NCI-H2029 (cell line): ENCODE measurements at regions not wholly inside any gene's neighbourhood (a gene's known extent, or its start where the extent isn't known, plus 50 kb on each side); places are given as distances from the start of the nearest gene placed in this dataset.
"Not testable (repeated sequence)": the region's sequence is repeated elsewhere in the genome, so short reads cannot be mapped to it uniquely, and the experiment has no call there.

Source experiments
- DNase-seq: peaks from one replicate; lab custom pipeline; 2025; lab: John Stamatoyannopoulos, UW

DNA sequence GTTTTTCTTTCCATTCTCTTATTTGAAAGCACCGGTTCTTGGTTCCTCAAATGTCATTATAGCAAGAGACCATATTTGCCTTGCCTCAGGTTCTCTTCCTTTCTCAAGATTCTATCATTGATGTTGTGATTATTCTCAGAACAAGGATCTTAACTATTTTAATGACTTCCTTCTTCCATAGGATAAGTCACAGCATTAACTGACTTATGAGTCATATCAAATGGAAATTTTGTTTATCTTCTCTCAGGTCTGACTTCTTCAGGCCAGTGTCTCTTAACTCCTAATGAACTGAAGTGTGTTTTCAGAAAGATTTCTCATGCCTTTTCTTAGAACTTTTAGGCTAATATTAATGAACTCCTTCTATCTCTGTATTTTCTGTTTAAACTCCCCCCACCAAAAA, 794.6 kb upstream of the LRRN3 start:
- DNase-seq = no peak

DNA sequence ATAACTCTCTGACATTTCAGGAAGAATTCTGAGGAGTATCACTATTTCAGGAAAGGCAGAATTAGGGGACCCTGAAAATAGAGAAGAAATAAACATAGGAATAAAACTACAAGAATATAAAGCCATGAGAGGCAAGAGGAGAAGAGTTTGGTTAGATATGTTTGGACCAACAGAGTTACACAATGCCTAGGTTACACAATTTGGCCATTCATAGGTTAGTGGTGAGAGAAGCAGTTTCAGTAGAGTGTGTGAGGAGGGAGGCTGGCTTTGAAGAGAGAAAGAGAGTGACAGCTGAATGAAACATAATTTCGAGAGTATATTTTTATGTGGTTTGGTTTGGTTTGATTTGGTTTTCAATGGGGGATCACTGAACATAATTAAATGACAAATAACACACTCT, 783.2 kb upstream of the LRRN3 start:
- no peak for DNase-seq

DNA sequence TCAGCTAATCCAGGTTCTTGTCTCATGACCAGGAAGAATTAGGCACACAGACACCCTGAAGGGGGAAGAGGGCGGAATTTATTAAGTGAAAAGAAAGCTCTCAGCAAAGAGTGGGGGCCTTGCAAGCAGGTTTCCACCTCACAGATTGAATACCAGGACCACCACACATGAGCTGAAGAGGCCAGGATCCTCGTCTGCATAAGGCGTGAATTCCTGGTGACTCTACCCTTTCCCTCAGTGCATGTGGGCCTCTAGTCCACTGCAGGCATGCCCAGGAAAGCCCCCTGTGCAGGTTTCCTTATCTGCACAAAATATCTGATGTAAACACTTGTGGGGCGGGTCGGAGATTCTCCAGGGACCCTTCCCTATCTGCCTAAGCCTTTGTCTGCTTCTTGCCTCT, 782.1 kb upstream of the LRRN3 start:
- DNase-seq = no peak

DNA sequence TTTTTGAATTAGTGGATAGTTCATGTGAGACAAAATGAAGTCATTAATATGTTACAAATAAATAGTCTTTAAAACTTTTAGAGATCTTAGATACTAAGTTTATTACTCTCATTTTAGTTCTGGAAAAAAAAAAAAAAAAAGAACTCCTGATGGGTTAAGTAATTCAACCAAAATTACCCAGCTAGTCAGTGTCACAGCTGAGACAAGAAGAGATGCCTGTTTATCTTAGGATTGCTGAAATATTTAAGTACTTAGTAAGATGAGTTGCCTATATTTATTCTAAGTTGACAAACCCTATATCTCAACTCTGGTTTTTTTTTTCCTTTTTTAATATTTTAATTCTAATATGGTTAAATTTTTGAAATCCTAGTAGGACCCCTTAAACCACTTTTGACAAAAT, 781.0 kb upstream of the LRRN3 start:
- DNase-seq = no peak

DNA sequence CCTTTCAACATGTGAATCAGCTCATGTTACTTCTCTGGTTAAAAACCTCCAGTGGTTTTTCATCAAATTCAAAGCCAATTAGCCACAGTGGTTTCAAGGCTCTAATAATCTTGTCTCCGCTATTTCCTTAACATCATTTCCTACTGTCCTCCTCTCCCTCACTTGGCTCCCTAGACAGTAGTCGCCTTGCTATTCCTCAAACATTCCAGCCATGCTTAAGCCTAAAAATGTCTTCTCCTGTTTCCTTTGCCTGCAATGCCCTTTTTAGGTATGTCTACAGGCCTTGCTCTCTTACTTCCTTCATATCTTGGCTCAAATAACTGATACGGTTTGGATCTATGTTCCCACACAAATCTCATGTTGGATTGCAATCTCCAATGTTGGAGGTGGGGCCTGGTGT, 779.4 kb upstream of the LRRN3 start:
- no peak for DNase-seq

DNA sequence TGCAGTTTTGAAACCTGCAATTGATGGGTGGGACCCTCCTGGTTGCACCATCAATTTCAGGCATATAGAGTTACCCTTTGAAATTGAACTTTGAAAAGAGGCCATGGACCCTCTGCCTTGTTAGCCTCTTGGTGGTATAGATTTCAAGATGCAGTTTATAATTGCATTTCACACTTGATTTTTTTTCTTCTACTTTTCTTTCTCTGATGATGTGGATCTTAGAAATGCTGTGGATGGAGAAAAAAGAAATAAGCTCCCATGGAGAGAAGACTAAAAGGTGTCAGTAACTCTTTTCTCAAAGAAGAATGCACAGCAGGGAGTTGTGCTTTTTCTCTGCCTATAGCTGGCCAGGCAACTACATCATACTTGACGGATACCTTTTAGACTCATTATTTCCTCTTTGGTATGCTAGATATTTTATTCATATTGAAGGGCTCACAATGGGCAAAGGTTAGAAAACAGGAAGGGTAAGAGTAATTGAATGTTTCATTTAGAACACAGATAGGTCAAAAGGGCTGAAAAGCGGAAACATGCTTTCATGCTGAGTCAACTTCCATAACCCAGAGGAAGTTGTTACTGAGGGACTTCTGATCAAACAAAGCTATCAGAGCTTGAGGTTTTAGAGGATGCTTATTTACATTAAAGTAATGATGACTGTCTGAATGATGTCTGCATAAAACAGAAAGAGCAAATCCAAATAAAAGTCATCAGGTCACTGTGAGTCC, 773.2 kb upstream of the LRRN3 start:
- no peak for DNase-seq

DNA sequence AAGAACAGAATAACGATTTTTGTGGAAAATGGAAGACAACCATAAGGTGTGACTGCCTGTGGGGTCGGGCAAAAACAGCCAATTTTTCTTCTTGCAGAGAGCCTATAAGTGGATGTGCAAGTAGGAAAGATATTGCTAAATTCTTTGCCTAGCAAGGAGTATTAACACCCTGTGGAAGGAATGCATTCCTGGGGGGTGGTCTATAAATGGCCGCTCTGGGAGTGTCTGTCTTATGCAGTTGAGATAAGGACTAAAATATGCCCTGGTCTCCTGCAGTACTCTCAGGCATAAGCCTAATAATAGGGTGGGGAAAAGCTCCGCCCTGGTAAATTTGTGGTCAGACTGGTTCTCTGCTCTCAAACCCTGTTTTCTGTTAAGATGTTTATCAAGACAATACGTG, 770.6 kb upstream of the LRRN3 start:
- DNase-seq = not testable (repeated sequence)

DNA sequence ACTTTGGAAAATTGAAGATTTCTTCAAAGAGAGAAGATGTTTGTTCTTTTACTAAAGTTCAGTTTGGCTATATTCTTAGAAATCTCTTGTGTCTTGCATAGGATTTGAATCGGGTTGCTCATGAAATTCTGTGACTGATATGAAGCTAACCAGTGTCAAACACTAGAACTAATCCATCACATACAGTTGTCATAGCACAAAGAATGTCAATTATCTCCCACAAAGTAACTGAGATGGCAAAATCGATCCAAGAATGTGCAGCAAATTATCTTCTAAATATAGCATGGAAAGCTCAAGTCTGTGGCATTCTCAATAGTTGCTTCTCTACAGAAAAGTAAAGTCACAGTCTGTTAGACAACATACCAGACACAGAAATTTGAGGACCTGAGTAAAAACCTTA, 768.1 kb upstream of the LRRN3 start:
- no peak for DNase-seq

DNA sequence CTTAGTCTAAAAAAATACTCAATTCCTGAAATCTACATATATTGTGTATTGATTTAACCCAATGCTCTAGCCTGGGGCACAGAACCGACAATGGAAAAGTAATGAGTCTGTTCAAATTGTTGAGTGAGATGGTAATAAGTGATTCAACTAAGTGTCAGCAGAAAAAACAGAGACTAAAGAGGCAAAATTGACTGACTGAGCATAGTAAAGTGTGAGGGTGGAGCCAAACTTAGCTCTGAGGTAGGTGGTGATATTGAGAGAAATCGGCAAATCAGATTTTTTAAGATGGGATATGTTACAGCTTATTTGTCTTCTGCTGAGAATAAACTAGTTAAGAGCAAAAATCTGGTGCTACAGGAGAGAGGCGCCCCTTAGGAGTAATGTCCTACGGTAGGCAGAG, 764.0 kb upstream of the LRRN3 start:
- no peak for DNase-seq

DNA sequence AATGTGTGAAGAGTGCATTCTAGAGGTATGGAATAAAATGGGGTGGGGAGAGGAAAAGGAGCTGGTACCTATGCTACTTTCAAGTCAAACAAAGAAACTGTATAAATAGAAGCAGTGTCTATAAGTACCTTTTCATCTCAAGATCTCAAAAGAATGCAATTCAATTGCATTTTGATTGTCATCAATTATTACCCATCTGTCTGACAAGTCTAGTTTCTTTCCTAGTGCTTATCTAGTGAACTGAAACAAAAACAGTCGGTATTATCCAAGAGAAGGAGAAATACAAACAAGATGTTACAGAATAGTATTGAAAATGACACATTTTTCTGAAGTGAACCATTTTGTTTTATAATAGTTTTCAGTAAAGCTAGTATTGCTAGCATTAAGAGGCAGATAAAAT, 754.5 kb upstream of the LRRN3 start:
- no peak for DNase-seq

DNA sequence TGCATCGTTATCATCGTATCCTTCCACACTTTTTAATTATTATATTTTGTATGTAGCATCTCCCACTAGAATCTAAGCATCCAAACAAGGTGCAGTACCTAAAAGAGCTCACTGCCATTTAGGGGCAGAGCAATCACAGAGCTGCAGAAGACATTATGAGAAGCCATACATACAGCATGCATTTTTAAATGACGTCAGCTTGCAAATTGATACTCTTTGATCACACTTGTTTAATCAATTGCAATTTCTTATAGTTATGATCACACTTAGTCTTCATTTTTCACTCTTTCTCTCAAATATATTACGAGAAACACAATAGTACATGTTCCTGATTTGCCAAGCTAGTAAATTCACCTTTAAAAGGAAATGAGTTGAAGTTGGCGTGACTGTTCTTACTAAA, 753.3 kb upstream of the LRRN3 start:
- no peak for DNase-seq

DNA sequence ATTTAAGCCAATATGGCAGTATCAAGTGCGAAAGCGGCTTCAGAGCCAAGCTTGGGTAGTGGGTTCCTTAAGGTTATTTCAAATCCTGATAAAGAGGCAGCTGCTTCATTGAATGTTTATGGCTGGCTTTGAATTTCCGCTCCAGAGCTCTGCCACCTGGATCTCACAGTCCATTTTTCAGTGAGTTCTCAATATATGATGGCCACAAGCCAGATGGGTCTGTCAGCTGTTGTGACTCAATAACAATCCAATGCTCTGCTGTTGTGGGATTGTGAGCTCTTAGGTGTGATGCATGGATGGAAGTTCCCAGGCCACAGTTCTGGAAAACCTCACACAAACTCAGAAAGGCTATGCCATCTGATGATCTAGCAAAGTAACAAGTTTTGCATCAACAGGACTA, 743.8 kb upstream of the LRRN3 start:
- DNase-seq = no peak

DNA sequence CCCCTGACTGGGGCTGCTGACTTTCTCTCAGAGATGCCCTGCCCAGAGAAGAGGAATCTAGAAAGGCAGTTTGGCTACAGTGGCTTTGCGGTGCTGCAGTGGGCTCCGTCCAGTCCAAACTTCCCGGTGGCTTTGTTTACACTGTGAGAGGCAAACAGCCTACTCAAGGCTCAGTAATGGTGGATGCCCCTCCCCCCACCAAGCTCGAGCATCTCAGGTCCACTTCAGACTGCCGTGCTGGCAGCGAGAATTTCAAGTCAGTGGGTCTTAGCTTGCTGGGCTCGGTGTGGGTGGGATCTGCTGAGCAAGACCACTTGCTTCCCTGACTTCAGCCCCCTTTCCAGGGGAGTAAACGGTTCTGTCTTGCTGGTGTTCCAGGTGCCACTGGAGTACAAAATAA, 734.5 kb upstream of the LRRN3 start:
- DNase-seq = peak; percentile 17

DNA sequence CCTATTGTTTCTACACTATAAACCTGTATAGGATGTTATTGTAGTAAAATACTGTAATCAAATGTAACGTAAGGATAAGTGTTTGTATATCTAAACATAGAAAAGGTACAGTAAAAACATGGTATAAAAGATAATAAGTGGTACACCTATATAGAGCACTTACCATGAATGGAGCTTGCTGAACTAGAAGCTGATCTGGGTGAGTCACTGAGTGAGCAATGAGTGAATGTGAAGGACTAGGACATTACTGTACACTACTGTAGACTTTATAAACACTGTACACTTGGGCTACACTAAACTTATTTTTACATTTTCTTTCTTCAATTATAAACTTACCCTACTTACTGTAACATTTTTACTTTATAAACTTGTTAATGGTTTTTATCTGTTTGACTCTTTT, 732.9 kb upstream of the LRRN3 start:
- DNase-seq = no peak

DNA sequence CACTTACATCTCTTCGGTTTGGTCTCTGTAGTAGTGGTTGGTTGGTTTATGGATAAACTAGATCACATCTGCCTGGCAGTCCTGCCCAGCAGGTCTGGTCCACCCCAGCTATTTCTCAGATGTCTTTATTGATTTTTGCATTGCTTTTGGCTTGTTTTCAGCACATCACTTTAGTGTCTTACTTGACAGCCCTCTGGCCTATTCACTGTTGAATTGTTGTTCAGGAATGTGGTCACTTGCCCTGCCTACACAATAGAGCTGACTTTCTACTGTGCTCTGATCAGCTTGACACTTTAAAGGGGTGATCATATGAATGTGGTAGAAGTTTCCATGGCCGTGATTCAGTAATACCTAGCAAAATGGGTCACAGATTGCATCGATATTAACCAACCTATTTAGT, 719.2 kb upstream of the LRRN3 start:
- no peak for DNase-seq

DNA sequence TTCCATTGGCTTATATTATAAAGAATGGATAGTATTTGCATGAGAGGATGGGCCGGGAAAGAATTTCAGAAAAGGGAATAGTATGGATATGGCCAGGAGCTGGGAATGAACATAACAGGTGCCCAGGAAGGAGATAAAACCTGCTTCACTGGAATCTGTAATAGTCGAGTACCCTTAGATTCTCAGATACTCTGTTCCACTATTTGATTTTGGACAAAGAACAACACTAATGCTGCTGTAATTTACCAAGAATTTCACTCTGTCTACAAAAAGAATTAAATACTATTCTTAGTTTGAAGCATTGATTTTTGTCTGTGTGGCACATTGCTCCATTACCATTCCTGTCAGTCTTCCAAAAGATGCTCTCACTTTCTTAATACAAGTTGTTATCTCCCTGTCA, 718.2 kb upstream of the LRRN3 start:
- DNase-seq = no peak

DNA sequence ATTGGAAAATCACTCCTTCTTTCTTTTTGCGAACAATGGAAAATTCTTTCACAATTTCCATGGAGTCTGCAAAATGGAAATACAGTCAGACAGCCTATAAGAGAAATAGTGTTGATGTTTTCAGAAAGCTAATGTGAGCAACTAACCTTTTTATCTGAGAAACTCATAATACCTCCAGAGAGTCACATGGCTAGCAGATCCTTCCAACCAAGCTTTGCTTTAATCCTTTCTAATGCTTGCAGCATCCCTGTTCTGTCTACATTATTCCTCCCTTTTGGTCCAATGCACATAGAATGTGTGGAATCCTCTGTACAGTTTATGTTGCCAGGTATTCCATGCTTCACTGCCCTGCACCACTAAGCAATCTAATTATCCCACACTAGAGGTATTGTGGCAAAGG, 717.5 kb upstream of the LRRN3 start:
- no peak for DNase-seq

DNA sequence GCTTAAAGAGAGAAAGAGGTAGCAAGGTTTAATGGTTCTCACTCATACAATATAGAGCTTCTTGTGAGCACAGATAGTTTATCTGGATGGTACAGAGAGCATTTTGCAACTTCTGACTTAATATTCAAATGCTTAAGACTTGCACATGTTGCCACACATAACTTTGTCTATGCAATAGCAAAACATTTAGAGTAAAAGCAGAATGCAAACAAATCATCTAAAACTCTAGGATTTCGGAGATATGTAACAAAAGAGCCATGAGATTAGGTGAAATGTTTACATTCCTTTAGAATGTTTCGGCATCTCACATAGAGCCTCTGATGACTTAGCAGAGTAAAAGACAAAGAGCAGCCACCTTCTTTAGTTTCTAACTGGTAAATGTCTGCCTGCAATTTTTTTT, 717.1 kb upstream of the LRRN3 start:
- DNase-seq = no peak

DNA sequence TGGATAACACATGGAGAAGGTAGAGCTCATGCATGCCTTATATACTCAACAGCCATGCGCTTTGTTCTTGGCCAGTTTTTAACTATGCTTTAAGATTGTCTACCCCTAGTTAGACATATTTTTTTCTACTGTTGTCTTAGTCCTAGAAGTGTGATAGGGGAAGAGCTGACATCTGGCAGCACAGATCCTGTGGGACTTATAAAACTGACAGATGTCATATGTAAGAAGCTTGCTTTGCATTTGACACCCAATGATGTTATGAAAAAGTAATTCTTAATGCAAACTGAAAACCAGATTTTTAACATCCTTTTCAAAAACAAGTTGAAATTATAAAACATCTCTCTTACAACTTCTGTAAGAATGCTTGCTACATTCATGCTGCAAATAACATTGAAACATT, 715.9 kb upstream of the LRRN3 start:
- DNase-seq = no peak

DNA sequence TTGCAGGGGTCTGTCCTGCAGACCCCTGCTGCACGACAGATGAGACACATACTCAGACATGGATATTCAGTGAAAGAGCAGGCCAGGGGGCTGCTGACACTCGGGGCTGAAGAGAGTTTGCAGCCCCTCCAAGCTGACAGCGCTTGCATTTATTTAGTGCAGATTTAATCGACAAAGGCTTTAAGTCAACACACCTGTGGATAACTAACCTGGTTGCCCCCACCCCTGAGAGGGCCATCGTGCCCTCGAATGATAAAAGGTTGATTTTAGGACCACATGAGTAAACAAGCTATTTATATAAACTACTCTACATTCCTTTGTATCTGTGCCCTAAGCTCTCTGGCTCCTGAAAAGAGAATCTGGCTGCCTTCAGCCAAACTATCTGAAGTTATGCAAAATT, 708.2 kb upstream of the LRRN3 start:
- DNase-seq = no peak

DNA sequence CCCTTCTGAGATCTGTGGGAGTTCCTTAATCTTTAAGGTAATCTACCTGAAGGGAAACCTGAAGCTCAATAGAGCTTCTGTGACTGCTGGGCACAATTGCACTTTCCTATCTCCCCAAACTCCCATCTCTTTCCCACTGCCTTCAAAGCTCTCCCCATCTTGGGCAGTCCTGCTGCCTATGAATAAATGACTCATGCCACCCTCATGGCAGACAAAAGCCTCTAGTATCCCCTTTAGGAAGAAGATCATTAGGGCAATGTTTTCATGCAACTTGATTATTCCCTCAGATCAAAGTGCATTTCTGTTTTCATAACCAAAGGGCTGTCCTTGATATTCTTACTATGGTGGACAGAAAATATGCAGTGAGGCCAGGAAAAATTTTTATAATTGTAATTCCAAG, 704.9 kb upstream of the LRRN3 start:
- DNase-seq = no peak

DNA sequence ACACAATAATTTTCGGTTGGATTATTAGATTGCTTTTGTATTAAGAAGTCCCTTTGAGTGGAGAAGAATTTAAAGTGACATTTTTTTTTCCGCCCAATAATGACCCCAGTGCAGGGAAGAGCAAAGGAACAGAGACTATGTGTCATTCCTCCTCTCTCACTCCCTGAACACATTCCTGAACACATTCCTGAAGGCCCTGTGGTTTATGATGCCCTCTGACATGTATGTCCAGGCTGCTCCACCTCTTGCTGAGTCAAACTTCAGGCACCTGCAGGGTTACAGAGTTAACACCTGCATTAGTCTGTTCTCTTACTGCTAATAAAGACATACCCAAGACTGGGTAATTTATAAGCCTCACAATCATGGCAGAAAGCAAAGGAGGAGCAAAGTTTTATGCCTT, 704.0 kb upstream of the LRRN3 start:
- DNase-seq = no peak

DNA sequence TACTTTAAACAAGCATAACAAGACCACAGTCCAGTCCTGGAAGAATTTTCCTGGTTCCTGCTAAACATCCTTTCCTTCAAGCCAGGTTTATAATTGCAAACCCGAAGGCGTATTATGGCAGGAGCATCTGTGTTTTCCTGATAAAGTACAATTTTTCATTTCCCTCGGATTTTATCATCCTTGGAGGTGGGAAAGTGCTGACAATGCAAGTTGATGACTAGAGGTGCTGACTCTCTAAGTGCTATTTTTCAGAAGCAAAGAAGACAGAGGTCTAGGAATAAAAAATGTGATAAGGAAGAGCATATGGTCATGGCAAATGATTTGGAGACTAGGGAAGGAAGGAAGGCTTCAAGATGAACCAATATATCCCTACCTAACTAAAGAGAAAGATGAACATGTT, 703.2 kb upstream of the LRRN3 start:
- DNase-seq = no peak

DNA sequence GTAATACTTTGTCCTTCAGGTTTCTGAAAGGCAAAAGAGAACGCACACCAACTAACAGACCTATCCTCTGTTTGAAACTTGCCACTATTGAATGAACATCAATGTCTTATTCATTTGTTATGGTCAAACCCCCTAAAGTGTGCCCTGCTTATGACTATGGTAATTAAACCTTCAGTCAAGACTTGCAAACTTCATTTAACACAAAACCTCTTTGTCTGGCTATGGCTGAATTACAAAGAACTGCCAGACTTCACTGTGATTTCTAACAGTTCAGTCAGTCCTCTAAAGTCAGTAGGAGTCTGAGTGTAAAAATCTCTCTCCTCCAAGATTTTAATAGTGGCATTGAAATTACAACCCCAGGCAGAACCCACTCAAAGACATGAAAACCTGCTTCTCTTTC, 702.5 kb upstream of the LRRN3 start:
- DNase-seq = no peak

DNA sequence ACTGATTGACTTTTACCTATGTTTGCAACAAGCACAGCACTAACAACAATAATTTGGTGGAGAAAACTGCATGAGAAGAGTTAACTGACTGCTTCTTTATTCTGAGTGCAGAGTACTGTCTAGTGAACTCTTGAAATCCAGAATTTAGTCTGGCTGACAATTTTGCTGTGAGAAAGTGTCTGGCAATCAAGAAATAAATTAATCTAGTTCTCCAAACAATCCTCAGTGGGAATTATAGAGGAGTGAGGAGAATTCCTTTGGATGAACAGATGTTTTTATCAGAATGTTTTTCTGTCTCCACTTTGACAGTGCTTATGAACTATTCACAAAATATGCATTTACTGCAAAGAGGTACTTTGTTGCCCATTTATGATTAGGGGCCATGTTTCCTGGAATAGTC, 694.9 kb upstream of the LRRN3 start:
- DNase-seq = no peak
